Endodermal cell (in vitro differentiated cells): ENCODE measurements at regions not wholly inside any gene's neighbourhood (a gene's known extent, or its start where the extent isn't known, plus 50 kb on each side); places are given as distances from the start of the nearest gene placed in this dataset.

Experiments
- DNase-seq: peaks from one replicate; pipeline ENCODE4 v3.0.0-alpha.2; 2017
- H3K27ac ChIP-seq: 2 replicates; pipeline ENCODE4 v1.5.1; 2013; ENCODE audit warnings: mild to moderate bottlenecking, low read depth, low read length, moderate library complexity
- H3K27me3 ChIP-seq: 2 replicates; pipeline ENCODE4 v1.6.1; 2013; ENCODE audit warnings: mild to moderate bottlenecking, low read length, moderate library complexity; ENCODE audit not compliant: insufficient read depth, control insufficient read depth, poor library complexity, severe bottlenecking
- H3K36me3 ChIP-seq: 2 replicates; pipeline ENCODE4 v1.7.0; 2013; ENCODE audit warnings: mild to moderate bottlenecking, low read length, moderate library complexity; ENCODE audit not compliant: control insufficient read depth, insufficient read depth
- H3K4me1 ChIP-seq: one replicate; pipeline ENCODE4 v1.7.0; 2013; ENCODE audit warnings: low read length; ENCODE audit not compliant: control insufficient read depth, insufficient read depth
- H3K4me3 ChIP-seq: 2 replicates; pipeline ENCODE4 v1.5.1; 2013; ENCODE audit warnings: mild to moderate bottlenecking, low read length, moderate library complexity
- H3K9ac ChIP-seq: 2 replicates; pipeline ENCODE4 v1.6.1; 2013; ENCODE audit warnings: mild to moderate bottlenecking, low read length, moderate library complexity; ENCODE audit not compliant: poor library complexity, severe bottlenecking; ENCODE audit errors: extremely low read depth
- H3K9me3 ChIP-seq: 2 replicates; pipeline ENCODE4 v1.6.1; 2013; ENCODE audit warnings: mild to moderate bottlenecking, low read length, moderate library complexity; ENCODE audit not compliant: control insufficient read depth
- H3K27ac Mint-ChIP-seq: 2 replicates; pipeline ENCODE4 v1.8.0; 2020; ENCODE audit warnings: mixed read lengths
- H3K27me3 Mint-ChIP-seq: 2 replicates; pipeline ENCODE4 v1.8.0; 2021; ENCODE audit warnings: mild to moderate bottlenecking, mixed read lengths; ENCODE audit not compliant: insufficient read depth
- H3K36me3 Mint-ChIP-seq: 2 replicates; pipeline ENCODE4 v1.8.0; 2020; ENCODE audit warnings: low read depth, mixed read lengths
- H3K4me1 Mint-ChIP-seq: 2 replicates; pipeline ENCODE4 v1.8.0; 2020; ENCODE audit warnings: mixed read lengths
- H3K4me3 Mint-ChIP-seq: 2 replicates; pipeline ENCODE4 v1.8.0; 2020; ENCODE audit warnings: mild to moderate bottlenecking, moderate library complexity, mixed read lengths
- H3K9me3 Mint-ChIP-seq: 2 replicates; pipeline ENCODE4 v1.8.0; 2020; ENCODE audit warnings: mild to moderate bottlenecking, mixed read lengths
- CTCF ChIP-seq: fragments of 200-600 bp; sonication (generic); conservative IDR thresholded peaks from 2 replicates; pipeline ENCODE4 v1.5.0; 2021; ENCODE audit warnings: antibody characterized with exemption, mild to moderate bottlenecking
- WGBS, 2 experiments: methylation state at CpG; one replicate each; pipeline versions ENCODE4 v1.1.5 to v1.1.7; 2013; ENCODE audit warnings: missing lambda C conversion rate in 2 of 2, mixed read lengths in 1 of 2; ENCODE audit not compliant: insufficient coverage in 1 of 2, insufficient read length in 1 of 2; 5-methylcytosine and 5-hydroxymethylcytosine counted together

DNA sequence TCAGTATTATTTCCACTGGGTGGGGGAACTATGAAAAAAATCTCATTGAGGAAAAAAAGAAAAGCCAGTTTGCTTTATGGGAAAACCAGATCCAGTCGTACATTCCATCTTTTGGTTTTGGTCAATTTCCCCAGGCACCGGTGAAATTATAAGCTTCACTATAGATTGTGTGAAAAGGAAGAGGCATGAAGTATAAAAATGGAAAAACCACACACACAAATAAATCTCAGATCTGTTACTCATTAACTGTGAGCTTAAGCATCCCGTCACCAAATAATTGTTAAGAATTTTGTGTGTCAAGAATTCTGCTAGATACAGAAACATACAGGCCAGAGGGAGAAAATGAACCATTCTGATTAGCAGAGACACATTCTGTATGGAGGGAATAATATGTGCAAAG lies 405.5 kb upstream of the CELF2 start:
- H3K9ac ChIP-seq: no peak overlapping the region
- no peak overlapping the region for H3K27ac ChIP-seq
- H3K4me1 Mint-ChIP-seq: peaks cover 8% of the 10 kb centered on the region
- no peak for DNase-seq
- H3K36me3 Mint-ChIP-seq: no peaks in the 10 kb centered on the region
- H3K9me3 ChIP-seq: peaks cover 12% of the 10 kb centered on the region
- peaks cover 49% of the 10 kb centered on the region for H3K27me3 Mint-ChIP-seq
- H3K4me3 ChIP-seq: no peak overlapping the region
- peaks cover 6% of the 10 kb centered on the region for H3K9me3 Mint-ChIP-seq
- H3K36me3 ChIP-seq: no peaks in the 10 kb centered on the region
- H3K4me3 Mint-ChIP-seq: no peak overlapping the region
- peaks cover 8% of the 10 kb centered on the region for H3K4me1 ChIP-seq
- peaks cover 11% of the 10 kb centered on the region for H3K27me3 ChIP-seq
- no peak for TF ChIP-seq CTCF
- H3K27ac Mint-ChIP-seq: no peak overlapping the region
- WGBS, 2 experiments: 90 to 100% methylated on average over 1 to 3 of the region's 3 CpGs

DNA sequence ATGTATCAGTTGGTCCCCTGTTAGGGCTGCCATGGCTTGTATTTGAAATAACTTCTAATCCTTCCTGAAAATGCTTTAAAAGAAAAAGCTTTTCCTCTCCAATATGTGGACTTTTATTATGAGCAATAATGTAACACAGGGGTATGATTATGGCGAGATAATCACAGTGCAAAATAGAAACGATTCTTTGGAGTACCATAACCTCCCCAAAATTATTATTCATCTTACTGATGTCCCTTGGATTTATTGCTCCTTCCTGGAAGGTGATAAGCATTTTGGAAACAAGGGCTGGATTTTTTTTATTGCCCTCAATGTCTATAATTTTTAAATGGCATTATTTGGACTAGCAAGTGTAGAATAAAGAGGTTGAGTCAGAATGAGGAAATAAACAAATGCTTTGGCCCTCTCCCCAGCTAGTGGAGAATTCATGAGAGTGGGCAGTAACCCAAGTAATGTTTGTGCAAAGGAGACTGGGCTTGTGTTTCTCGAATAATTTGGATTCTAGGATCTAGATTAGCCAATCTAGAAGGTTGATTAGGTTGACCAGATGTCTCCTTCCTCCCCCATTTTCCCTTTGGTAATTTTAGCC lies 403.9 kb upstream of the CELF2 start:
- H3K27ac ChIP-seq: no peak overlapping the region
- 93 to 98% methylated on average over 3 of the region's 3 CpGs for WGBS, 2 experiments
- no peak for DNase-seq

GRCh38 chr10:10617686-10618085 lies 400.0 kb upstream of the CELF2 start:
- Histone ChIP-seq H3K4me3 (no peak overlapping the region), H3K4me1 (peaks cover 8% of the 10 kb centered on the region), H3K36me3 (no peaks in the 10 kb centered on the region), H3K27ac (no peak overlapping the region), H3K9me3 (peaks cover 12% of the 10 kb centered on the region), H3K27me3 (peaks cover 16% of the 10 kb centered on the region), H3K9ac (no peak overlapping the region)
- peaks cover 9% of the 10 kb centered on the region for H3K4me1 Mint-ChIP-seq
- peaks cover 8% of the 10 kb centered on the region for H3K9me3 Mint-ChIP-seq
- 87% methylated on average over 2 of the region's 2 CpGs; no CpG with 5 or more reads in 1 of the 2 experiments for WGBS, 2 experiments
- no peak overlapping the region for H3K4me3 Mint-ChIP-seq
- H3K36me3 Mint-ChIP-seq: no peaks in the 10 kb centered on the region
- no peak overlapping the region for H3K27ac Mint-ChIP-seq
- TF ChIP-seq CTCF: no peak
- peaks cover 43% of the 10 kb centered on the region for H3K27me3 Mint-ChIP-seq
- no peak for DNase-seq

More for the DNA sequence above, 403.9 kb upstream of the CELF2 start:
- Mint-ChIP-seq H3K4me1 (peaks cover 8% of the 10 kb centered on the region), H3K27ac (no peak overlapping the region), H3K36me3 (no peaks in the 10 kb centered on the region), H3K27me3 (peaks cover 61% of the 10 kb centered on the region), H3K4me3 (no peak overlapping the region), H3K9me3 (peaks cover 6% of the 10 kb centered on the region)
- Histone ChIP-seq H3K4me3 (no peak overlapping the region), H3K4me1 (peaks cover 8% of the 10 kb centered on the region), H3K9me3 (peaks cover 12% of the 10 kb centered on the region), H3K36me3 (no peaks in the 10 kb centered on the region), H3K9ac (no peak overlapping the region), H3K27me3 (peaks cover 16% of the 10 kb centered on the region)
- no peak for TF ChIP-seq CTCF
